Transverse colon (tissue), 4 donors: ENCODE measurements at regions not wholly inside any gene's neighbourhood (a gene's known extent, or its start where the extent isn't known, plus 50 kb on each side); places are given as distances from the start of the nearest gene placed in this dataset.

Experiments
- EP300 ChIP-seq: sonication (generic); formaldehyde crosslinking; IDR thresholded peaks from one replicate; pipeline ENCODE4 v1.6.1; 2017; ENCODE audit warnings: antibody characterized with exemption, low read depth
- POLR2A ChIP-seq: fragments of 450-650 bp; IDR thresholded peaks from one replicate; pipeline ENCODE4 v1.6.1; 2016; ENCODE audit warnings: antibody characterized with exemption, mild to moderate bottlenecking, moderate library complexity
- POLR2AphosphoS5 ChIP-seq, 3 donors: sonication (generic); formaldehyde crosslinking; IDR thresholded peaks; one replicate each; pipeline ENCODE4 v1.6.1; 2016; ENCODE audit warnings: antibody characterized with exemption in 3 of 3
- TF ChIP-seq, protein P1 (sequence below), 5 experiments: fragments of 200-600 bp in 3 of 5; fragments of 450-650 bp in 2 of 5; sonication (generic) in 3 of 5; IDR thresholded peaks; 1 replicate in 2 of 5; 2 replicates in 3 of 5; pipeline ENCODE4 v1.5.1; 2016 to 2017; ENCODE audit warnings: antibody characterized with exemption in 5 of 5, inconsistent platforms in 3 of 5, mild to moderate bottlenecking in 2 of 5, moderate library complexity in 1 of 5

DNA sequence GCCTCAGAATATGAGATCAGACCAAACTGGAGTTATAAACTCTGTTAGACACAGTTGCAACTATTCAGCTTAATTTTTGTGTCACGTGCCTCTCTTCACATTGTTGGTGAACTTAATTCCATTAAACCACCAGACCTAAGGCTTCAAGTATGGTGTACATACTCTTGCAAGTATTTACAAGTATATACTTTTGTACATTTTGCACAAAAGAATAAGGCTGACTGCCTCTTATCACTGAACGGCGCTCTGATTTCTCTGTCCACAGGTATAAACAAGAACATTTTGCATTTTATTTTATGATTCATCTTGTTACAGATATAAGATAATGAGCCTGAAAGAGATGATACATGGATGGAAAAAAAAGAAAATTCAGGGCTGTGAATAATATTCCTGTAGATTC is 269.7 kb upstream of the ACVR2A start:
- TF ChIP-seq, protein P1, sequence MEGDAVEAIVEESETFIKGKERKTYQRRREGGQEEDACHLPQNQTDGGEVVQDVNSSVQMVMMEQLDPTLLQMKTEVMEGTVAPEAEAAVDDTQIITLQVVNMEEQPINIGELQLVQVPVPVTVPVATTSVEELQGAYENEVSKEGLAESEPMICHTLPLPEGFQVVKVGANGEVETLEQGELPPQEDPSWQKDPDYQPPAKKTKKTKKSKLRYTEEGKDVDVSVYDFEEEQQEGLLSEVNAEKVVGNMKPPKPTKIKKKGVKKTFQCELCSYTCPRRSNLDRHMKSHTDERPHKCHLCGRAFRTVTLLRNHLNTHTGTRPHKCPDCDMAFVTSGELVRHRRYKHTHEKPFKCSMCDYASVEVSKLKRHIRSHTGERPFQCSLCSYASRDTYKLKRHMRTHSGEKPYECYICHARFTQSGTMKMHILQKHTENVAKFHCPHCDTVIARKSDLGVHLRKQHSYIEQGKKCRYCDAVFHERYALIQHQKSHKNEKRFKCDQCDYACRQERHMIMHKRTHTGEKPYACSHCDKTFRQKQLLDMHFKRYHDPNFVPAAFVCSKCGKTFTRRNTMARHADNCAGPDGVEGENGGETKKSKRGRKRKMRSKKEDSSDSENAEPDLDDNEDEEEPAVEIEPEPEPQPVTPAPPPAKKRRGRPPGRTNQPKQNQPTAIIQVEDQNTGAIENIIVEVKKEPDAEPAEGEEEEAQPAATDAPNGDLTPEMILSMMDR (IDR thresholded peaks at IDR 0.05) = no peak
- TF ChIP-seq EP300 = no peak
- no peak for TF ChIP-seq POLR2A
- TF ChIP-seq POLR2AphosphoS5 (IDR thresholded peaks at IDR 0.05) = no peak
